C4-2B (cell line): ENCODE measurements at regions not wholly inside any gene's neighbourhood (a gene's known extent, or its start where the extent isn't known, plus 50 kb on each side); places are given as distances from the start of the nearest gene placed in this dataset.

ENCODE experiments used
- ZFX ChIP-seq: fragments of 450-650 bp; IDR thresholded peaks from 2 replicates; pipeline ENCODE4 v1.6.1; 2017
- TF ChIP-seq, protein P1 (sequence below): fragments of 450-650 bp; conservative IDR thresholded peaks from 2 replicates; pipeline ENCODE4 v1.5.1; 2017; ENCODE audit warnings: mild to moderate bottlenecking

DNA sequence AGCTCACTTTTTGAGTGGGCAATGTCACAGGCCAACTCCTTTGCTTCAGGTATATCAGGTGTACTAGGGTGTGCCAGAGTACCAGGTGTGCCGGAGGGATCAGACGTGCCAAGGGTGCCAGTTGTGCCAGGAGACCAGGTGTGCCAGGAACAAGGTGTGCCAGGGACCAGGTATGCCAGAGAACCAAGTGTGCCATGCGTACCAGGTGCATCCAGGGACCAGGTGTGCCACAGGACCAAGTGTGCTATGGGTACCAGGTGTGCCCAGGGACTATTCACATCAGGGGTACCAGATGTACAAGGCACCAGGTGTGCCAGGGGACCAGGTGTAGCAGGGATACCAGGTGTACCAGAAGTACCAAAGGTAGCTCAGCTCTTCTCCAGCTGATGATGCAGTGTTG is 174.7 kb upstream of the S1PR3 start:
- TF ChIP-seq, protein P1, sequence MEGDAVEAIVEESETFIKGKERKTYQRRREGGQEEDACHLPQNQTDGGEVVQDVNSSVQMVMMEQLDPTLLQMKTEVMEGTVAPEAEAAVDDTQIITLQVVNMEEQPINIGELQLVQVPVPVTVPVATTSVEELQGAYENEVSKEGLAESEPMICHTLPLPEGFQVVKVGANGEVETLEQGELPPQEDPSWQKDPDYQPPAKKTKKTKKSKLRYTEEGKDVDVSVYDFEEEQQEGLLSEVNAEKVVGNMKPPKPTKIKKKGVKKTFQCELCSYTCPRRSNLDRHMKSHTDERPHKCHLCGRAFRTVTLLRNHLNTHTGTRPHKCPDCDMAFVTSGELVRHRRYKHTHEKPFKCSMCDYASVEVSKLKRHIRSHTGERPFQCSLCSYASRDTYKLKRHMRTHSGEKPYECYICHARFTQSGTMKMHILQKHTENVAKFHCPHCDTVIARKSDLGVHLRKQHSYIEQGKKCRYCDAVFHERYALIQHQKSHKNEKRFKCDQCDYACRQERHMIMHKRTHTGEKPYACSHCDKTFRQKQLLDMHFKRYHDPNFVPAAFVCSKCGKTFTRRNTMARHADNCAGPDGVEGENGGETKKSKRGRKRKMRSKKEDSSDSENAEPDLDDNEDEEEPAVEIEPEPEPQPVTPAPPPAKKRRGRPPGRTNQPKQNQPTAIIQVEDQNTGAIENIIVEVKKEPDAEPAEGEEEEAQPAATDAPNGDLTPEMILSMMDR, result no peak
- TF ChIP-seq ZFX, result no peak
